Endothelial cell of umbilical vein (primary cell): ENCODE measurements at regions not wholly inside any gene's neighbourhood (a gene's known extent, or its start where the extent isn't known, plus 50 kb on each side); places are given as distances from the start of the nearest gene placed in this dataset.

Experiments
- BruUV-seq: library from RNA; stranded (reverse); fragments of 400-500 nt; replicated peaks from 2 replicates; lab custom pipeline; 2021; lab: Mats Ljungman, UMichigan
- CTCF ChIA-PET: fragments of 300-600, 350-600 bp; sonication (Branson Sonifier 250); formaldehyde crosslinking; loops from one replicate; lab custom pipeline; 2021; ENCODE audit warnings: antibody characterized with exemption, inconsistent platforms; lab: Charles Lee
- POLR2A ChIA-PET: fragments of 300-600, 350-600 bp; sonication (Branson Sonifier 250); formaldehyde crosslinking; loops from one replicate; lab custom pipeline; 2021; ENCODE audit warnings: antibody characterized with exemption, inconsistent platforms; lab: Charles Lee
- DNase-seq: peaks from one replicate; pipeline ENCODE4 v3.0.0-alpha.2; 2011; ENCODE audit warnings: low read depth, low spot score
- FAIRE-seq: peaks from 2 replicates; lab custom pipeline; 2011; peaks lifted over from hg19 to GRCh38; lab: Jason Lieb, UNC
- H2AFZ ChIP-seq: 2 replicates; pipeline ENCODE4 v1.6.0; 2012; ENCODE audit warnings: low read depth, low read length, control low read depth, inconsistent platforms
- H3K27ac ChIP-seq: 2 replicates; pipeline ENCODE4 v1.5.1; 2011; ENCODE audit warnings: low read depth, mild to moderate bottlenecking, control low read depth, low read length, moderate library complexity; ENCODE audit not compliant: insufficient read depth
- H3K27me3 ChIP-seq, 2 experiments: 2 replicates each; pipeline versions ENCODE4 v1.6.0 to v1.6.1; 2011; ENCODE audit warnings: low read length in 2 of 2, mixed read lengths in 1 of 2; ENCODE audit not compliant: control insufficient read depth in 2 of 2, insufficient read depth in 2 of 2
- H3K36me3 ChIP-seq, 2 experiments: 2 replicates in 1 of 2; 3 replicates in 1 of 2; pipeline ENCODE4 v1.5.1; 2011; ENCODE audit warnings: low read length in 2 of 2, mild to moderate bottlenecking in 1 of 2, moderate library complexity in 1 of 2; ENCODE audit not compliant: control insufficient read depth in 2 of 2, insufficient read depth in 2 of 2; ENCODE audit errors: extremely low read depth in 1 of 2
- H3K4me1 ChIP-seq: 3 replicates; pipeline ENCODE4 v1.5.1; 2011; ENCODE audit warnings: mild to moderate bottlenecking, low read length; ENCODE audit not compliant: control insufficient read depth, insufficient read depth; ENCODE audit errors: extremely low read depth
- H3K4me2 ChIP-seq: 2 replicates; pipeline ENCODE4 v1.6.1; 2011; ENCODE audit warnings: low read length, control low read depth, mixed read lengths; ENCODE audit not compliant: insufficient read depth
- H3K4me3 ChIP-seq, 3 experiments: fragments of 200-600 bp in 1 of 3; sonication (generic), shearing (Covaris generic) in 1 of 3; replicated peaks in 1 of 3; 2 replicates each; pipeline ENCODE4 v1.5.1; 2011 to 2016; ENCODE audit warnings: control low read depth in 3 of 3, low read length in 3 of 3, mild to moderate bottlenecking in 2 of 3, inconsistent platforms in 1 of 3, low read depth in 1 of 3, moderate library complexity in 1 of 3; ENCODE audit not compliant: insufficient read depth in 1 of 3
- H3K79me2 ChIP-seq: 2 replicates; pipeline ENCODE4 v1.6.0; 2012; ENCODE audit warnings: low read length, inconsistent platforms; ENCODE audit not compliant: control insufficient read depth, insufficient read depth
- H3K9ac ChIP-seq: replicated peaks from 2 replicates; pipeline ENCODE3; 2011; ENCODE audit warnings: low read length, control low read depth; ENCODE audit not compliant: insufficient read depth; ENCODE audit errors: extremely low read depth
- H3K9me1 ChIP-seq: replicated peaks from 3 replicates; pipeline ENCODE4 v1.6.0; 2011; ENCODE audit warnings: mild to moderate bottlenecking, low read length; ENCODE audit not compliant: control insufficient read depth, insufficient read depth; ENCODE audit errors: extremely low read depth
- H3K9me3 ChIP-seq: replicated peaks from 2 replicates; pipeline ENCODE4 v1.5.1; 2012; ENCODE audit warnings: low read length, inconsistent platforms; ENCODE audit not compliant: control insufficient read depth, insufficient read depth
- H4K20me1 ChIP-seq: replicated peaks from 2 replicates; pipeline ENCODE3; 2011; ENCODE audit warnings: mild to moderate bottlenecking, low read length; ENCODE audit not compliant: control insufficient read depth, insufficient read depth; ENCODE audit errors: extremely low read depth
- JUN ChIP-seq: IDR thresholded peaks from 2 replicates; pipeline ENCODE4 v1.6.1; 2011; ENCODE audit warnings: borderline replicate concordance, low read depth; ENCODE audit not compliant: insufficient read length, insufficient read depth
- POLR2A ChIP-seq: IDR thresholded peaks from 2 replicates; pipeline ENCODE4 v1.6.1; 2012; ENCODE audit warnings: low read depth, mild to moderate bottlenecking, control low read depth, low read length
- dilution Hi-C: fragments of 300-500 bp; cut with MboI; formaldehyde crosslinking; loops from one replicate; pipeline ENCODE4 v1.15.0; 2019; ENCODE audit warnings: low sequenced_read_pairs; ENCODE audit not compliant: extremely low pct_ligation_motif_present
- intact Hi-C: fragments of 100-400 bp; cut with micrococcal nuclease; formaldehyde crosslinking; loops from one replicate; pipeline ENCODE4 v1.10.0; 2022

DNA sequence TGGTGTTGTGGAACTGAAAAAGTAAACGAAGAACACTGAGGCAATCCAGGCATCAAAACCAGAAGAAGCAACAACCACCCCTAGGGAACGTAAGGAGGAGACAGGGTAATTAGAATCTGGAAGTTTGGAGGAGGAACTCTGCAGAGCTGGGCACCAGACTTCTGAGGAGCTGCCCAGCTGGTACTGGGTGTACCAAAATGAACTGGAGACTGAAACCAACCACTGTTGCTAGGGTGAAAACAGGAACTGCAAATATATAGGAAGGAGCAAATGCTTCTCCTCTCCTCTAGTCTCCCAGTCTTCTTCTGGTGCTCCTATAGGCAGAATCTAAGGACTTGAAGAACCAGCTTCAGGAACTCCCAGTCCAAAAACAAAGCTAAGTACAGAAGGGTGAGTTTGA, 189.8 kb downstream of the ELAVL2 start:
- no peaks in the 10 kb centered on the region for H3K9me3 ChIP-seq
- CTCF ChIA-PET, result no interaction called here
- H2AFZ ChIP-seq, result no peak overlapping the region
- no peaks in the 10 kb centered on the region for H3K9me1 ChIP-seq
- no TSS peak for BruUV-seq
- no peaks in the 10 kb centered on the region for H3K4me1 ChIP-seq
- H4K20me1 ChIP-seq, result no peaks in the 10 kb centered on the region
- TF ChIP-seq POLR2A, result no peak
- intact Hi-C loops (no loop called here), dilution Hi-C loops (no loop called here)
- no peaks in the 10 kb centered on the region for H3K36me3 ChIP-seq
- POLR2A ChIA-PET, result no interaction called here
- DNase-seq, result no peak
- no peaks in the 10 kb centered on the region for H3K27me3 ChIP-seq
- no peak overlapping the region for H3K4me2 ChIP-seq
- H3K4me3 ChIP-seq, result no peak overlapping the region
- FAIRE-seq, result no peak
- no peaks in the 10 kb centered on the region for H3K79me2 ChIP-seq
- H3K9ac ChIP-seq, result no peak overlapping the region
- H3K27ac ChIP-seq, result no peak overlapping the region

DNA sequence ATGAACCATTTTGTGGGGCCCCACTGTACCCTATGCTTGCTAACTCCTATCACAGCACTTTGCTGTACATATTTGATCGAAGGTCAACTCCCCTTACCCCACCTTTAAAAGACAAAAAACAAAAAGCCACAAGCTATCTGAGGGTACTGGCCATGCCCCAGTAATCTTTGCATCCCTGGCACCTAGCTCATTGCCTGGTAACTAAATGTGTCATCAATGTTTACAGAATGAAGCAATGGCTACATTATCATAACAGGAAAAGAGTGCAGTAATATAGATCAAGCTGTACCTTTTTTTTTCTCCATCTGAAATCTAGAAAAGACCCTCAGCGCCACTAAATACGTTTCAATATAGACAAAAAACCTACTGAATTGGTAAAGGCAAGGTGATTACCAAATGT, 188.0 kb downstream of the ELAVL2 start:
- no peaks in the 10 kb centered on the region for H3K9me3 ChIP-seq
- H3K27me3 ChIP-seq, result no peaks in the 10 kb centered on the region
- no peaks in the 10 kb centered on the region for H3K36me3 ChIP-seq
- no peaks in the 10 kb centered on the region for H4K20me1 ChIP-seq
- FAIRE-seq, result no peak
- H3K9ac ChIP-seq, result no peak overlapping the region
- H3K79me2 ChIP-seq, result no peaks in the 10 kb centered on the region
- H3K27ac ChIP-seq, result no peak overlapping the region
- intact Hi-C loops (no loop called here), dilution Hi-C loops (no loop called here)
- ChIA-PET CTCF (no interaction called here), POLR2A (no interaction called here)
- H3K4me1 ChIP-seq, result no peaks in the 10 kb centered on the region
- H2AFZ ChIP-seq, result no peak overlapping the region
- no peaks in the 10 kb centered on the region for H3K9me1 ChIP-seq
- no peak overlapping the region for H3K4me3 ChIP-seq
- BruUV-seq, result no TSS peak
- H3K4me2 ChIP-seq, result no peak overlapping the region
- TF ChIP-seq JUN, result no peak
- no peak for DNase-seq
